Osteoblast (primary cell): ENCODE measurements at regions not wholly inside any gene's neighbourhood (a gene's known extent, or its start where the extent isn't known, plus 50 kb on each side); places are given as distances from the start of the nearest gene placed in this dataset.

Source experiments
- DNase-seq: peaks from one replicate; pipeline ENCODE4 v3.0.0; 2011; ENCODE audit warnings: low spot score, mixed read lengths; ENCODE audit not compliant: insufficient read length; ENCODE audit errors: missing footprints
- H2AFZ ChIP-seq: 2 replicates; pipeline ENCODE4 v1.6.0; 2011; ENCODE audit warnings: mild to moderate bottlenecking, low read length
- H3K27ac ChIP-seq: 2 replicates; pipeline ENCODE4 v1.5.1; 2011; ENCODE audit warnings: mild to moderate bottlenecking, low read depth, low read length, moderate library complexity
- H3K27me3 ChIP-seq: 2 replicates; pipeline ENCODE4 v1.6.0; 2012; ENCODE audit warnings: mild to moderate bottlenecking, control low read depth, inconsistent platforms, low read length, moderate library complexity; ENCODE audit not compliant: insufficient read depth
- H3K36me3 ChIP-seq: 2 replicates; pipeline ENCODE4 v1.5.1; 2011; ENCODE audit warnings: mild to moderate bottlenecking, low read length, control low read depth, moderate library complexity; ENCODE audit not compliant: insufficient read depth
- H3K4me1 ChIP-seq: 2 replicates; pipeline ENCODE4 v1.5.1; 2011; ENCODE audit warnings: mild to moderate bottlenecking, low read length, control low read depth, moderate library complexity; ENCODE audit not compliant: insufficient read depth
- H3K4me2 ChIP-seq: 2 replicates; pipeline ENCODE4 v1.6.0; 2011; ENCODE audit warnings: mild to moderate bottlenecking, low read length; ENCODE audit not compliant: insufficient read depth
- H3K4me3 ChIP-seq: fragments of 200-600 bp; sonication (generic); 3 replicates; pipeline ENCODE4 v1.5.1; 2012; ENCODE audit warnings: mild to moderate bottlenecking, low read length, inconsistent platforms; ENCODE audit not compliant: insufficient read depth
- H3K79me2 ChIP-seq: 2 replicates; pipeline ENCODE4 v1.6.0; 2012; ENCODE audit warnings: mild to moderate bottlenecking, low read length, control low read depth, inconsistent platforms; ENCODE audit not compliant: insufficient read depth
- H3K9me3 ChIP-seq: 2 replicates; pipeline ENCODE4 v1.5.1; 2011; ENCODE audit warnings: low read depth, low read length, control low read depth
- H4K20me1 ChIP-seq: 2 replicates; pipeline ENCODE4 v1.6.0; 2012; ENCODE audit warnings: mild to moderate bottlenecking, low read length, control low read depth; ENCODE audit not compliant: insufficient read depth
- CTCF ChIP-seq: IDR thresholded peaks from 2 replicates; pipeline ENCODE4 v1.5.1; 2011; ENCODE audit warnings: mild to moderate bottlenecking, low read depth, low read length, moderate library complexity; ENCODE audit errors: extremely low read depth

- Histone ChIP-seq H3K36me3 (no peaks in the 10 kb centered on the region), H3K4me1 (no peaks in the 10 kb centered on the region), H4K20me1 (no peaks in the 10 kb centered on the region), H3K4me2 (no peak overlapping the region), H3K9me3 (no peaks in the 10 kb centered on the region), H3K79me2 (no peaks in the 10 kb centered on the region), H3K4me3 (no peak overlapping the region), H3K27me3 (no peaks in the 10 kb centered on the region), H3K27ac (no peak overlapping the region), H2AFZ (no peak overlapping the region)
- no peak for TF ChIP-seq CTCF
- DNase-seq, result no peak
These were observed 80.0 kb downstream of the GALR1 start for GRCh38 chr18:77329651-77330050.

GRCh38 chr18:77334876-77335275 is 85.2 kb downstream of the GALR1 start:
- Histone ChIP-seq H3K4me3 (no peak overlapping the region), H3K9me3 (peaks cover 3% of the 10 kb centered on the region), H3K27ac (no peak overlapping the region), H2AFZ (no peak overlapping the region), H3K36me3 (no peaks in the 10 kb centered on the region), H3K4me1 (no peaks in the 10 kb centered on the region), H4K20me1 (no peaks in the 10 kb centered on the region), H3K79me2 (no peaks in the 10 kb centered on the region), H3K4me2 (no peak overlapping the region), H3K27me3 (no peaks in the 10 kb centered on the region)
- no peak for DNase-seq
- no peak for TF ChIP-seq CTCF

GRCh38 chr18:77337604-77338003 is 88.0 kb downstream of the GALR1 start:
- H3K36me3 ChIP-seq, result no peaks in the 10 kb centered on the region
- H3K4me3 ChIP-seq, result no peak overlapping the region
- no peaks in the 10 kb centered on the region for H3K79me2 ChIP-seq
- H3K4me1 ChIP-seq, result no peaks in the 10 kb centered on the region
- H3K27me3 ChIP-seq, result no peaks in the 10 kb centered on the region
- H3K4me2 ChIP-seq, result no peak overlapping the region
- DNase-seq, result no peak
- H2AFZ ChIP-seq, result no peak overlapping the region
- H3K27ac ChIP-seq, result no peak overlapping the region
- peaks cover 3% of the 10 kb centered on the region for H3K9me3 ChIP-seq
- H4K20me1 ChIP-seq, result no peaks in the 10 kb centered on the region
- no peak for TF ChIP-seq CTCF

- H4K20me1 ChIP-seq, result no peaks in the 10 kb centered on the region
- H3K27ac ChIP-seq, result no peak overlapping the region
- no peaks in the 10 kb centered on the region for H3K27me3 ChIP-seq
- H3K9me3 ChIP-seq, result peaks cover 3% of the 10 kb centered on the region
- no peaks in the 10 kb centered on the region for H3K4me1 ChIP-seq
- no peak overlapping the region for H3K4me3 ChIP-seq
- DNase-seq, result no peak
- TF ChIP-seq CTCF, result no peak
- H3K36me3 ChIP-seq, result no peaks in the 10 kb centered on the region
- no peak overlapping the region for H3K4me2 ChIP-seq
- no peak overlapping the region for H2AFZ ChIP-seq
- no peaks in the 10 kb centered on the region for H3K79me2 ChIP-seq
These were observed 89.4 kb downstream of the GALR1 start for GRCh38 chr18:77339093-77339492.
